HCT116 (cell line): ENCODE measurements at regions not wholly inside any gene's neighbourhood (a gene's known extent, or its start where the extent isn't known, plus 50 kb on each side); places are given as distances from the start of the nearest gene placed in this dataset.
"Not testable (repeated sequence)": the region's sequence is repeated elsewhere in the genome, so short reads cannot be mapped to it uniquely, and the experiment has no call there.

Experiments used
- ATAC-seq: fragments of 200-7000 bp; cut with Tn5 transposase; 2 replicates; pipeline ENCODE4 v1.9.1; 2020; ENCODE audit warnings: mild to moderate bottlenecking, moderate library complexity
- BruUV-seq: library from RNA; stranded (reverse); fragments of 400-500 nt; replicated peaks from 2 replicates; lab custom pipeline; 2021; lab: Mats Ljungman, UMichigan
- CTCF ChIA-PET: fragments of 300-600 bp; sonication (Branson Sonifier 250); formaldehyde crosslinking; loops from one replicate; lab custom pipeline; 2021; ENCODE audit warnings: antibody characterized with exemption; lab: Charles Lee
- POLR2A ChIA-PET: fragments of 300-600, 350-600 bp; sonication (Branson Sonifier 250); formaldehyde crosslinking; loops from one replicate; lab custom pipeline; 2021; ENCODE audit warnings: antibody characterized with exemption; lab: Charles Lee
- RAD21 ChIA-PET, 2 experiments: fragments of 300-600 bp; sonication (Branson Sonifier 250); formaldehyde crosslinking; loops; one replicate each; lab custom pipeline; 2023; ENCODE audit warnings: low total read pairs in 2 of 2; ENCODE audit not compliant: uncharacterized antibody in 2 of 2, unreplicated experiment in 2 of 2, low non-redundant PET in 1 of 2; lab: Charles Lee
- DNase-seq: peaks from one replicate; pipeline ENCODE4 v3.0.0-alpha.2; 2010; ENCODE audit warnings: low read depth, low spot score
- H2AFZ ChIP-seq: fragments of 200-600 bp; shearing (Covaris generic), sonication (generic); 2 replicates; pipeline ENCODE4 v1.6.1; 2017; ENCODE audit warnings: low read depth, mixed run types, mixed read lengths, antibody characterized with exemption, low read length; ENCODE audit not compliant: poor library complexity, severe bottlenecking
- H3K27ac ChIP-seq: 2 replicates; pipeline ENCODE4 v1.5.1; 2012; ENCODE audit warnings: low read depth, low read length
- H3K27me3 ChIP-seq: fragments of 200-600 bp; sonication (generic); 2 replicates; pipeline ENCODE4 v1.6.1; 2016; ENCODE audit warnings: mixed run types, low read length, mixed read lengths; ENCODE audit not compliant: insufficient read depth
- H3K36me3 ChIP-seq, 2 experiments: fragments of 200-500 bp in 1 of 2; fragments of 200-600 bp in 1 of 2; sonication (Bioruptor generic) in 1 of 2; sonication (generic) in 1 of 2; 2 replicates each; pipeline versions ENCODE4 v1.5.1 to v1.6.1; 2014 to 2016; ENCODE audit warnings: low read length in 2 of 2, inconsistent platforms in 1 of 2, mixed read lengths in 1 of 2, mixed run types in 1 of 2; ENCODE audit not compliant: insufficient read depth in 2 of 2, control insufficient read depth in 1 of 2
- H3K4me1 ChIP-seq, 2 experiments: fragments of 200-600 bp in 1 of 2; sonication (generic) in 1 of 2; 2 replicates each; pipeline versions ENCODE4 v1.5.1 to v1.6.1; 2012 to 2017; ENCODE audit warnings: low read length in 2 of 2, inconsistent platforms in 1 of 2, mild to moderate bottlenecking in 1 of 2, mixed read lengths in 1 of 2, mixed run types in 1 of 2, moderate library complexity in 1 of 2; ENCODE audit not compliant: insufficient read depth in 2 of 2, control insufficient read depth in 1 of 2
- H3K4me2 ChIP-seq: fragments of 200-600 bp; sonication (generic); 2 replicates; pipeline ENCODE4 v1.6.1; 2017; ENCODE audit warnings: mixed run types, low read length, mixed read lengths
- H3K4me3 ChIP-seq, 2 experiments: fragments of 200-600 bp in 1 of 2; sonication (generic) in 1 of 2; replicated peaks in 1 of 2; 2 replicates each; pipeline ENCODE4 v1.5.1; 2011 to 2016; ENCODE audit warnings: low read length in 2 of 2, control low read depth in 1 of 2, low read depth in 1 of 2, mild to moderate bottlenecking in 1 of 2, mixed read lengths in 1 of 2, mixed run types in 1 of 2
- H3K79me2 ChIP-seq: fragments of 200-600 bp; sonication (generic); 2 replicates; pipeline ENCODE4 v1.6.1; 2017; ENCODE audit warnings: mild to moderate bottlenecking, mixed run types, low read length, moderate library complexity, mixed read lengths; ENCODE audit not compliant: insufficient read depth
- H3K9ac ChIP-seq: fragments of 200-600 bp; sonication (generic); 2 replicates; pipeline ENCODE4 v1.6.1; 2016; ENCODE audit warnings: low read length, mixed read lengths
- H3K9me2 ChIP-seq: fragments of 200-600 bp; sonication (generic), shearing (Covaris generic); 2 replicates; pipeline ENCODE4 v1.6.1; 2017; ENCODE audit warnings: mixed run types, mild to moderate bottlenecking, moderate library complexity; ENCODE audit not compliant: insufficient read depth
- H3K9me3 ChIP-seq, 2 experiments: fragments of 200-500 bp in 1 of 2; fragments of 200-600 bp in 1 of 2; sonication (Bioruptor generic) in 1 of 2; sonication (generic) in 1 of 2; 2 replicates each; pipeline ENCODE4 v1.6.1; 2014 to 2017; ENCODE audit warnings: low read length in 2 of 2, mixed read lengths in 2 of 2, inconsistent platforms in 1 of 2, low read depth in 1 of 2, mild to moderate bottlenecking in 1 of 2, mixed run types in 1 of 2, moderate library complexity in 1 of 2; ENCODE audit not compliant: control insufficient read depth in 1 of 2, insufficient read depth in 1 of 2
- H4K20me1 ChIP-seq: fragments of 200-600 bp; sonication (generic), shearing (Covaris generic); 2 replicates; pipeline ENCODE4 v1.6.1; 2017; ENCODE audit warnings: mixed run types, mild to moderate bottlenecking, moderate library complexity; ENCODE audit not compliant: insufficient read depth
- CBX3 ChIP-seq: IDR thresholded peaks from 2 replicates; pipeline ENCODE4 v1.6.1; 2012; ENCODE audit warnings: low read depth
- CEBPB ChIP-seq: IDR thresholded peaks from 2 replicates; pipeline ENCODE4 v1.6.1; 2012; ENCODE audit warnings: low read depth
- EZH2phosphoT487 ChIP-seq: fragments of 200-600 bp; IDR thresholded peaks from 2 replicates; pipeline ENCODE4 v1.6.1; 2018; ENCODE audit warnings: antibody characterized with exemption, borderline replicate concordance
- POLR2AphosphoS5 ChIP-seq: IDR thresholded peaks from 2 replicates; pipeline ENCODE4 v1.6.1; 2011; ENCODE audit warnings: mild to moderate bottlenecking, low read depth, low read length, moderate library complexity
- RAD21 ChIP-seq: IDR thresholded peaks from 2 replicates; pipeline ENCODE4 v1.6.1; 2012; ENCODE audit warnings: low read depth, mild to moderate bottlenecking
- TCF7L2 ChIP-seq: IDR thresholded peaks from 2 replicates; pipeline ENCODE4 v1.7.0; 2011; ENCODE audit warnings: borderline replicate concordance, inconsistent platforms; ENCODE audit not compliant: insufficient read depth, insufficient read length; ENCODE audit errors: extremely low read depth
- YY1 ChIP-seq: IDR thresholded peaks from 2 replicates; pipeline ENCODE4 v1.6.1; 2011; ENCODE audit warnings: low read length, low read depth, moderate library complexity, mild to moderate bottlenecking; ENCODE audit not compliant: insufficient replicate concordance; ENCODE audit errors: extremely low read depth
- intact Hi-C: fragments of 100-400 bp; cut with micrococcal nuclease; formaldehyde crosslinking; loops from 2 replicates; pipeline ENCODE4 v1.10.0; 2022
- TF ChIP-seq, protein P1 (sequence below), 3 experiments: fragments of 200-600 bp in 1 of 3; sonication (generic) in 1 of 3; IDR thresholded peaks in 2 of 3; conservative IDR thresholded peaks in 1 of 3; 2 replicates each; pipeline ENCODE4 v1.5.1; 2012 to 2017; ENCODE audit warnings: low read depth in 2 of 3, low read length in 2 of 3, antibody characterized with exemption in 1 of 3, borderline replicate concordance in 1 of 3, control low read depth in 1 of 3, mild to moderate bottlenecking in 1 of 3, mixed read lengths in 1 of 3, mixed run types in 1 of 3, moderate library complexity in 1 of 3; ENCODE audit not compliant: insufficient read depth in 1 of 3

DNA sequence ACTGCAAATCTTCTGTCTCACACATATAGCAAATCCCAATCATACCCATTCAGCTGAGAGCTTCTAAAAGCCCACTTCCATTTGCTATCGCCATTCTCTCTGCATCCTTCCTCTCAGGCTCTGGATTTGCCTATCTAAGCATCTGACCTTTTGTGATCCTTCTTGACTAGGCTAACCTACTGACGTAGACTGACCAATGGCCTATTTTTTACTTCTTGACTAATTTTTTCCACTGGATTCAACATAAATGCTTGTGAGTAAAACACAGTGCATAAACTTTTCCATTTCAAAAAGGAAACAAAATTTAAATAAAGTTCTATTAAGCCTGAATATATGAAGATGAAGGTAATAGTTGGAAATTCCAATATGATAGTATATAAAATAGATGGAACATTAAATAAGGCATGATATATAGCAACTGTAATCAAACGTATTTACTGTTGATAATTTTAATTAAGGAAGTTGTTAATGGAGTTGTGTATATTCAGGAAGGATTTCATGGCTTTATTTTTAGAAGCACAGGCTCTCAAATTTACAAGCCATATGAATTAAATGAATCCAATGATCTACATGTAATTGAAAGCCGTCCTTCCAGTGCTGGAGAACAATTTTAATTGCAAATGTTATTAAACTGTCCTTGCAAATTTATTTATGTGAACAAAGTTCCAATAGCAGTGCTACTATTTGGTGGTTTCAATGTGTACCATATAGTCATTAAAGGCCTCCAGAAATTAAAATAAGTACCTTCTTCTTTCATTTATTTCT, 918.4 kb downstream of the SORCS3 start (continued):
- no peak for TF ChIP-seq TCF7L2

DNA sequence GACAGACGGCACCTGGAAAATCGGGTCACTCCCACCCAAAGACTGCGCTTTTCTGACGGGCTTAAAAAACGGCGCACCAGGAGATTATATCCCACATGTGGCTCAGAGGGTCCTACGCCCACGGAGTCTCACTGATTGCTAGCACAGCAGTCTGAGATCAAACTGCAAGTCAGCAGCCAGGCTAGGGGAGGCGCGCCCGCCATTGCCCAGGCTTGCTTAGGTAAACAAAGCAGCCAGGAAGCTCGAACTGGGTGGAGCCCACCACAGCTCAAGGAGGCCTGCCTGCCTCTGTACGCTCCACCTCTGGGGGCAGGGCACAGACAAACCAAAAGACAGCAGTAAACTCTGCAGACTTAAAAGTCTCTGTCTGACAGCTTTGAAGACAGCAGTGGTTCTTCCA, 909.4 kb downstream of the SORCS3 start:
- H3K27ac ChIP-seq, H2AFZ ChIP-seq, ATAC-seq, H3K4me1 ChIP-seq, H3K4me3 ChIP-seq, H3K27me3 ChIP-seq, H3K79me2 ChIP-seq, DNase-seq, intact Hi-C loops, H3K9me2 ChIP-seq, H3K4me2 ChIP-seq, H3K9ac ChIP-seq, CTCF ChIA-PET, RAD21 ChIA-PET, POLR2A ChIA-PET, H3K36me3 ChIP-seq, BruUV-seq, H4K20me1 ChIP-seq: not testable (repeated sequence)
- peaks cover 5 to 20% of the 10 kb centered on the region in 2 experiments; a peak in 2 of 4 replicates for H3K9me3 ChIP-seq

DNA sequence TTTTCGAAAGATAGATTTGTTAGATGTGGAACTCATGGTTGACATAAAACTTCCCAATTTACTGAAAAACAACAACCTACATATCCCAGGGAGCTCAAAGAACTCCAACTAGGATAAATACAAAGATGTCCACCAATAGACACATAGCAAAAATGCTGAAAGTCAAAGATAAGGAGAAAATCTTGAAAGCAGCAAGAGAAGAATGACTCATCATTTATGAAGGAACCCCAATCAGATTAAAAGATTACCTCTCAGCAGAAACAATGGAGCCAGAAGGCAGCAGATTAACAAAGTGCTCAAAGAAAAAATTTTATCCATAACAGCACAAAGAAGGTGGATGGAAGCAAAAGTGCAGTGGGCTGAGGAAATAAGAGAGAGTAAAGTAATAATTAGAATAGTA, 908.6 kb downstream of the SORCS3 start:
- Histone ChIP-seq H3K36me3 (no peaks in the 10 kb centered on the region), H2AFZ (no peak overlapping the region), H3K9ac (no peak overlapping the region), H4K20me1 (no peaks in the 10 kb centered on the region), H3K4me3 (no peak overlapping the region), H3K9me3 (peaks cover 5 to 25% of the 10 kb centered on the region in 2 experiments; a peak in 2 of 4 replicates), H3K9me2 (no peaks in the 10 kb centered on the region), H3K27ac (no peak overlapping the region), H3K4me2 (no peak overlapping the region), H3K79me2 (no peaks in the 10 kb centered on the region), H3K4me1 (no peaks in the 10 kb centered on the region), H3K27me3 (no peaks in the 10 kb centered on the region)
- ATAC-seq (no peak), DNase-seq (no peak)
- ChIA-PET RAD21 (no interaction called here), POLR2A (no interaction called here), CTCF (no interaction called here)
- no TSS peak for BruUV-seq
- TF ChIP-seq RAD21 (no peak), EZH2phosphoT487 (no peak), CEBPB (no peak), CBX3 (no peak), POLR2AphosphoS5 (no peak), TCF7L2 (no peak), YY1 (no peak)
- TF ChIP-seq, protein P1, sequence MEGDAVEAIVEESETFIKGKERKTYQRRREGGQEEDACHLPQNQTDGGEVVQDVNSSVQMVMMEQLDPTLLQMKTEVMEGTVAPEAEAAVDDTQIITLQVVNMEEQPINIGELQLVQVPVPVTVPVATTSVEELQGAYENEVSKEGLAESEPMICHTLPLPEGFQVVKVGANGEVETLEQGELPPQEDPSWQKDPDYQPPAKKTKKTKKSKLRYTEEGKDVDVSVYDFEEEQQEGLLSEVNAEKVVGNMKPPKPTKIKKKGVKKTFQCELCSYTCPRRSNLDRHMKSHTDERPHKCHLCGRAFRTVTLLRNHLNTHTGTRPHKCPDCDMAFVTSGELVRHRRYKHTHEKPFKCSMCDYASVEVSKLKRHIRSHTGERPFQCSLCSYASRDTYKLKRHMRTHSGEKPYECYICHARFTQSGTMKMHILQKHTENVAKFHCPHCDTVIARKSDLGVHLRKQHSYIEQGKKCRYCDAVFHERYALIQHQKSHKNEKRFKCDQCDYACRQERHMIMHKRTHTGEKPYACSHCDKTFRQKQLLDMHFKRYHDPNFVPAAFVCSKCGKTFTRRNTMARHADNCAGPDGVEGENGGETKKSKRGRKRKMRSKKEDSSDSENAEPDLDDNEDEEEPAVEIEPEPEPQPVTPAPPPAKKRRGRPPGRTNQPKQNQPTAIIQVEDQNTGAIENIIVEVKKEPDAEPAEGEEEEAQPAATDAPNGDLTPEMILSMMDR (IDR thresholded peaks at IDR 0.05 in 2 of 3, conservative IDR thresholded peaks at IDR 0.05 in 1 of 3; ENCODE audit: borderline replicate concordance in 1 of 3, insufficient read depth in 1 of 3, low read depth in 2 of 3, low read length in 2 of 3), result no peak
- intact Hi-C loops, result no loop called here
